Psoas muscle (tissue), 7 donors: ENCODE measurements at regions not wholly inside any gene's neighbourhood (a gene's known extent, or its start where the extent isn't known, plus 50 kb on each side); places are given as distances from the start of the nearest gene placed in this dataset.
"Not testable (repeated sequence)": the region's sequence is repeated elsewhere in the genome, so short reads cannot be mapped to it uniquely, and the experiment has no call there.

ENCODE experiments used
- ATAC-seq, 4 donors: fragments of 200-7000 bp; cut with Tn5 transposase; one replicate each; pipeline ENCODE4 v1.9.1; 2020; ENCODE audit warnings: moderate library complexity in 3 of 4, mild to moderate bottlenecking in 2 of 4
- DNase-seq, 2 donors: peaks; one replicate each; pipeline ENCODE4 v3.0.0-alpha.2; 2020
- H3K27ac ChIP-seq: fragments of 200-600 bp; one replicate; pipeline ENCODE4 v1.8.0; 2022
- H3K27me3 ChIP-seq, 3 donors: fragments of 200-600 bp in 1 of 3; one replicate each; pipeline versions ENCODE4 v1.6.1 to v1.8.0; 2013 to 2022; ENCODE audit warnings: low read length in 2 of 3, mild to moderate bottlenecking in 2 of 3, moderate library complexity in 1 of 3; ENCODE audit not compliant: insufficient read depth in 3 of 3
- H3K36me3 ChIP-seq, 2 donors: fragments of 200-600 bp in 1 of 2; one replicate each; pipeline versions ENCODE4 v1.6.1 to v1.8.0; 2013 to 2022; ENCODE audit warnings: low read depth in 1 of 2, mild to moderate bottlenecking in 1 of 2, moderate library complexity in 1 of 2; ENCODE audit not compliant: insufficient read depth in 1 of 2
- H3K4me1 ChIP-seq: fragments of 200-600 bp; one replicate; pipeline ENCODE4 v1.8.0; 2022
- H3K4me3 ChIP-seq: fragments of 200-600 bp; one replicate; pipeline ENCODE4 v1.8.0; 2022; ENCODE audit warnings: mild to moderate bottlenecking
- H3K9me3 ChIP-seq: fragments of 200-600 bp; one replicate; pipeline ENCODE4 v1.8.0; 2022
- WGBS, 3 donors: extraction: QIAGEN DNeasy Blood & Tissue Kit; methylation state at CpG; one replicate each; pipeline versions ENCODE4 v1.1.6 to v1.1.7; 2013; 5-methylcytosine and 5-hydroxymethylcytosine counted together
- intact Hi-C, 2 donors: fragments of 100-400 bp; cut with DNase I; formaldehyde crosslinking; loops; one replicate each; pipeline versions ENCODE4 v1.11.0 to v1.14.2; 2022
- TF ChIP-seq, protein P1 (sequence below): fragments of 200-600 bp; IDR thresholded peaks from one replicate; pipeline ENCODE4 v1.8.0; 2022; ENCODE audit warnings: antibody characterized with exemption
- donor health status: healthy with polysubstance abuse.
- donor health status: DM: no; HTN: no; CAD: no; lungs with moderate emphysema.
- donor health status: Bipolar disorder and iron deficiency.
- donor health status: healthy.
- donor health status: DM: yes; HTN: yes; CAD: no.
- donor health status: DM: no; HTN: no; CAD: no.
- donor health status: DM: yes; HTN: yes; CAD: no.

DNA sequence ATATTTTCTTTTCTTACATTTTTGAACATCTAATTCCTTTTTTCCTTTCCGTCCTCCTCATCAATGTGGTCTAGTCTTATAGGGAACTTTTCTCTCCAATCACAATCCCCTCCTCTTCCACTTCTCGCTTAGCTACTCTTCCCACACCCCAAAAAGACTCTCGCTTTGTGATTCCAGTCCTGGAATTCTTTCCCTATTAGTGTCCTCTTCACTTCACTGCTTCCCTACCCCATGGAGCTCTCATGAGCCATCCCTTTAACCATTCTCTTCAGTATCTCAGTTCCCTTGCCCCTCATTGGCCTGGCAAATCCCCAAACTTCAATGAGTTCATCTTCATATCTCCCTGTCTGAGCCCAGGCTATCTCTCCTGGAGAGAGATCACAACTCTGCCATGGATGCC is 55.3 kb upstream of the CEP85L start:
- TF ChIP-seq, protein P1, sequence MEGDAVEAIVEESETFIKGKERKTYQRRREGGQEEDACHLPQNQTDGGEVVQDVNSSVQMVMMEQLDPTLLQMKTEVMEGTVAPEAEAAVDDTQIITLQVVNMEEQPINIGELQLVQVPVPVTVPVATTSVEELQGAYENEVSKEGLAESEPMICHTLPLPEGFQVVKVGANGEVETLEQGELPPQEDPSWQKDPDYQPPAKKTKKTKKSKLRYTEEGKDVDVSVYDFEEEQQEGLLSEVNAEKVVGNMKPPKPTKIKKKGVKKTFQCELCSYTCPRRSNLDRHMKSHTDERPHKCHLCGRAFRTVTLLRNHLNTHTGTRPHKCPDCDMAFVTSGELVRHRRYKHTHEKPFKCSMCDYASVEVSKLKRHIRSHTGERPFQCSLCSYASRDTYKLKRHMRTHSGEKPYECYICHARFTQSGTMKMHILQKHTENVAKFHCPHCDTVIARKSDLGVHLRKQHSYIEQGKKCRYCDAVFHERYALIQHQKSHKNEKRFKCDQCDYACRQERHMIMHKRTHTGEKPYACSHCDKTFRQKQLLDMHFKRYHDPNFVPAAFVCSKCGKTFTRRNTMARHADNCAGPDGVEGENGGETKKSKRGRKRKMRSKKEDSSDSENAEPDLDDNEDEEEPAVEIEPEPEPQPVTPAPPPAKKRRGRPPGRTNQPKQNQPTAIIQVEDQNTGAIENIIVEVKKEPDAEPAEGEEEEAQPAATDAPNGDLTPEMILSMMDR: no peak
- no peaks in the 10 kb centered on the region for H3K27me3 ChIP-seq
- H3K4me1 ChIP-seq: peaks cover 41% of the 10 kb centered on the region
- intact Hi-C loops: loop anchor here (1.0 to 5.0 kb wide), 5 partner anchors 39 to 70 kb away; partner anchors contain the start of gene CEP85L (in 1 of the 2)
- WGBS, 3 donors: 81 to 99% (median 98%) methylated on average over 3 of the region's 3 CpGs
- DNase-seq (no peak), ATAC-seq (no peak)
- H3K9me3 ChIP-seq: no peaks in the 10 kb centered on the region
- H3K27ac ChIP-seq: peak overlapping the region; percentile 58
- no peak overlapping the region for H3K4me3 ChIP-seq
- no peaks in the 10 kb centered on the region for H3K36me3 ChIP-seq

DNA sequence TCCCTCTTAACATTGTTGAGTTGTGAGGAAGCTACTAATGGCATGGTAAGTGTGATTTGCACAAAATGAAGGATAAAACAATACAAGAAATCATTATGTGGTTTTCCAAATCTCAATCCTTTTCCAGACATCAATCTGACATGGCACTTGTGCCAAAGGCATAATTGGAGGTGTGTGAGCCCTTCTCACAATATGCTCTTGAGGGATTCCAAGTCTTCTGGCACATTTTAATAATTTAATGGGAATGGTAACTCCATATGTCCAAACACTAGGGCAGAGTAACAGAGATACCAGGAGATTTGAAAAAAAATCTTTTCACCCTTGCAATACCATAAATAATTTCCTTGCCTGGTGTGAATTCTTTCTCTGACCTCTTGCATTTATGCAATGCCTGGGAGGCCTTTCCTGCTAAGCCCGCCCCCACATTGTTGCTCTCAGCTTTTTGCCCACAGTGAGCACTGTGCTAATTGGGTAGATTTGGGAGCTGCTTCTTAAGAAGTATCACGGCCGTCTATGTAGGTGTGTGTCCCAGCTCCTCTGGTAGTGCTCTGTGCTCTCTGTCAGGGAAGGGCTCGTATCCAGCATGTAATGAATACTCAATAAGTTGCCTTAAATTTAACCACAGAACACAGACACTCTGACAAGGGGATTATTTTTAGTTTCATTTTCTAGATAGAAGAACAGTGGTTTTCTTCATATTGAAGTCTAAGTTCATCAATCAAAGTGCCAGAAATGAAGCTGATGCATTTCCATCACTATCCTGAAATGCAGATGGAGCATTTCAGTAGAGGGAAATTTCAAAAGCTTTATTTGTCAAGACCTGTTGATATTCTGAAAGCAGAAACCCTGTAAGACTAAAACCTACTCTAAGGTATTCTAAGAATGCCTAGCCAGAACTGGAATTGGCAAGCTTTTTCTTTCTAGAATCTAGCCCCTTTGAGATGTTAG is 54.4 kb upstream of the CEP85L start:
- WGBS, 3 donors: 1 to 6% (median 5%) methylated on average over 4 of the region's 4 CpGs
- H3K4me1 ChIP-seq: peaks cover 41% of the 10 kb centered on the region

DNA sequence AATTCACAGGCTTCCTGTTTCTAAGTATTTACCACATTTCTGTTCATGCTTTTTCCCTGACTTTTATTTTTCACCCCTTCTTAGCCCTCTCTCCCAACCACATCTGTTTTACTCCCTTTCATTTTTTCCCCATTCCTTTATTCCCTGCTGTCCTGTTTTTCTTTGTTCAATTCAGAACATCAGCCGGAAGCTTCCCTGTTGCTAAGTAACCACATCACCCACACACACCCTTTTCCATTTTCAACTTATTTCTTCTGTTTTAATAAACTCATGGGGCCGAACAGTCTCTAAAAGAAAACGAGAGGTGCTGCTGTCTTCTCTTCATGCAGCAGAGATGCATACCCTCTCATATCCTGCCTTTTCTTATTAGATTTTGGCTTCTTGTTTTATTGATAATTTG is 53.5 kb upstream of the CEP85L start:
- TF ChIP-seq, protein P1: no peak
- Histone ChIP-seq H3K27me3 (no peaks in the 10 kb centered on the region), H3K9me3 (no peaks in the 10 kb centered on the region), H3K4me3 (no peak overlapping the region), H3K27ac (peak overlapping the region; percentile 58), H3K36me3 (no peaks in the 10 kb centered on the region), H3K4me1 (peaks cover 38% of the 10 kb centered on the region)
- intact Hi-C loops: loop anchor here (5.0 kb wide), 4 partner anchors 38 to 53 kb away; partner anchors contain the start of gene CEP85L (in 1 of the 2)
- ATAC-seq (no peak), DNase-seq (no peak)
- 74 to 77% (median 75%) methylated on average over 3 of the region's 3 CpGs for WGBS, 3 donors

More for the DNA sequence above, 54.4 kb upstream of the CEP85L start:
- Histone ChIP-seq H3K4me3 (peak overlapping the region; percentile 47), H3K27ac (peak overlapping the region; percentile 58), H3K27me3 (no peaks in the 10 kb centered on the region), H3K9me3 (no peaks in the 10 kb centered on the region), H3K36me3 (no peaks in the 10 kb centered on the region)
- ATAC-seq (peak in 2 of 4 donors; percentile 24 to 35), DNase-seq (peak in 1 of 2 donors; percentile 43)
- TF ChIP-seq, protein P1: no peak
- intact Hi-C loops: loop anchor here (5.0 kb wide), 4 partner anchors 39 to 54 kb away; partner anchors contain the start of gene CEP85L (in 1 of the 2)

DNA sequence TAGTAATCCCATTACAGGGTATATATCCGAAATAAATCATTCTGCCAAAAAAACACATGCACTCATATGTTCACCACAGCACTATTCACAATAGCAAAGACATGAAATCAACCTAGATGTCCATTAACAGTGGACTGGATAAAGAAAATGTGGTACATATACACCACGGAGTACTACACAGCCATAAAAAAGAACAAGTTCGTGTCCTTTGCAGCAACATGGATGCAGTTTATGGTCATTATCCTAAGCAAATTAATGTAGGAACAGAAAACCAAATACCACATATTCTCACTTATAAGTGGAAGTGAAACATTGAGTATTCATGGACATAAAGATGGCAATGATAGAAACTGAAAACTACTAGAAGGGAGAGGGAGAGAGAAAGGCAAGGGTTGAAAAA is 49.9 kb upstream of the CEP85L start:
- intact Hi-C loops: not testable (repeated sequence)
- 95 to 98% (median 96%) methylated on average over 3 of the region's 3 CpGs for WGBS, 3 donors

More for the DNA sequence above, 49.9 kb upstream of the CEP85L start:
- not testable (repeated sequence) for H3K27ac ChIP-seq, DNase-seq, H3K4me3 ChIP-seq, H3K27me3 ChIP-seq, H3K9me3 ChIP-seq, ATAC-seq, H3K36me3 ChIP-seq
- H3K4me1 ChIP-seq: peaks cover 38% of the 10 kb centered on the region
